ENCODE measurements at regions not wholly inside any gene's neighbourhood (a gene's known extent, or its start where the extent isn't known, plus 50 kb on each side); places are given as distances from the start of the nearest gene placed in this dataset.

DNA sequence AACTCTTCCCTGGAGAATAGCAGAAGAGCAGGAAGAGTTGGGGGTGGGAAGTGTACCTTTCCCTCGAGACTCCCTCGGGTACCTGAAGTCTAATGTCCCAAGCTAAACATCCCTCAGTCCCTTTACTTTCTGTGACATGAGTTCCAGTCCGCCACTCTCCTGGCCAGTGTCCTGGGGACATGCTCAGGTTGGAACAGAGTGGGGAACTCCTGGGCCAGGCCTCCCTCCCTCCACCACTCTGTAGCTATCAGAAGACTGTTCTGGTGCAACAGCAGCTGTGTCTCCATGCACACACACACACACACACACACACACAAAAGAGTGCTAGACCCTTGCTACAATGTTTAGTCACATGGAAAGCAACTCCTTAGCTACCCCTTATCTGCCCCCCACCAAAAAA is 155.0 kb upstream of the HES1 start:
- H2BK5ac ChIP-seq (ENCODE audit: insufficient read length, low read length), result no peak overlapping the region
- H3K27me3 Mint-ChIP-seq (ENCODE audit: low read depth), result peaks cover 75% of the 10 kb centered on the region
- no peak overlapping the region for H3K23ac ChIP-seq (ENCODE audit: insufficient read length, low read depth, low read length)
- H3K36me3 Mint-ChIP-seq (ENCODE audit: insufficient read depth in 1 of 3, low read depth in 3 of 3), result no peaks in the 10 kb centered on the region; a peak in 1 of 7 replicates
- H3K27ac Mint-ChIP-seq, result peak overlapping the region in 1 of 3 experiments; percentile 48; a peak in 1 of 7 replicates
- TF ChIP-seq, protein P1, sequence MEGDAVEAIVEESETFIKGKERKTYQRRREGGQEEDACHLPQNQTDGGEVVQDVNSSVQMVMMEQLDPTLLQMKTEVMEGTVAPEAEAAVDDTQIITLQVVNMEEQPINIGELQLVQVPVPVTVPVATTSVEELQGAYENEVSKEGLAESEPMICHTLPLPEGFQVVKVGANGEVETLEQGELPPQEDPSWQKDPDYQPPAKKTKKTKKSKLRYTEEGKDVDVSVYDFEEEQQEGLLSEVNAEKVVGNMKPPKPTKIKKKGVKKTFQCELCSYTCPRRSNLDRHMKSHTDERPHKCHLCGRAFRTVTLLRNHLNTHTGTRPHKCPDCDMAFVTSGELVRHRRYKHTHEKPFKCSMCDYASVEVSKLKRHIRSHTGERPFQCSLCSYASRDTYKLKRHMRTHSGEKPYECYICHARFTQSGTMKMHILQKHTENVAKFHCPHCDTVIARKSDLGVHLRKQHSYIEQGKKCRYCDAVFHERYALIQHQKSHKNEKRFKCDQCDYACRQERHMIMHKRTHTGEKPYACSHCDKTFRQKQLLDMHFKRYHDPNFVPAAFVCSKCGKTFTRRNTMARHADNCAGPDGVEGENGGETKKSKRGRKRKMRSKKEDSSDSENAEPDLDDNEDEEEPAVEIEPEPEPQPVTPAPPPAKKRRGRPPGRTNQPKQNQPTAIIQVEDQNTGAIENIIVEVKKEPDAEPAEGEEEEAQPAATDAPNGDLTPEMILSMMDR (conservative IDR thresholded peaks at IDR 0.05), result no peak
- no peak overlapping the region for H3K18ac ChIP-seq (ENCODE audit: insufficient read length, low read depth, low read length)
- no peak overlapping the region for H3K14ac ChIP-seq (ENCODE audit: insufficient read depth, low read length)
- peaks cover 4% of the 10 kb centered on the region; the same call in 1 of the 2 replicates for H3K27me3 ChIP-seq (ENCODE audit: insufficient read depth, low read length)
- no CpG with 5 or more reads among the region's 3 CpGs for WGBS (ENCODE audit: extremely low coverage, insufficient read length, low lambda C conversion rate)
- no peak overlapping the region for H3K4me2 ChIP-seq (ENCODE audit: insufficient read depth, insufficient read length, low read length)
- H2BK120ac ChIP-seq (ENCODE audit: low read depth, low read length, poor library complexity, severe bottlenecking), result no peak overlapping the region
- H2BK12ac ChIP-seq (ENCODE audit: insufficient read length, low read depth, low read length), result no peak overlapping the region
- no peak overlapping the region for H2AFZ ChIP-seq (ENCODE audit: low read length)
- H3K23me2 ChIP-seq (ENCODE audit: insufficient read length, low read depth, low read length, poor library complexity, severe bottlenecking), result no peaks in the 10 kb centered on the region
- H2AK5ac ChIP-seq (ENCODE audit: insufficient read length, low read length), result no peak overlapping the region
- no peak overlapping the region for H4K5ac ChIP-seq (ENCODE audit: insufficient read length, low read depth, low read length)
- H3K79me2 ChIP-seq (ENCODE audit: insufficient read depth, low read length), result no peaks in the 10 kb centered on the region
- no peak overlapping the region for H3K4ac ChIP-seq (ENCODE audit: low read depth, low read length)
- no peak overlapping the region for H3K4me3 Mint-ChIP-seq
- no peak for DNase-seq
- no peak overlapping the region for H4K91ac ChIP-seq (ENCODE audit: insufficient read length, low read depth, low read length)
- no peak overlapping the region for H2BK20ac ChIP-seq (ENCODE audit: low read depth, low read length, poor library complexity, severe bottlenecking)
- H3K56ac ChIP-seq (ENCODE audit: insufficient read length, low read depth, low read length), result no peak overlapping the region
- no peaks in the 10 kb centered on the region for H3K79me1 ChIP-seq (ENCODE audit: insufficient read depth, low read depth, low read length, poor library complexity, severe bottlenecking)
- H3K9me3 ChIP-seq (ENCODE audit: control insufficient read depth, low read depth, low read length), result no peaks in the 10 kb centered on the region
- peaks cover 25 to 33% of the 10 kb centered on the region in 2 experiments for H3K4me1 Mint-ChIP-seq
- H2BK15ac ChIP-seq (ENCODE audit: low read depth, low read length), result no peak overlapping the region
- H3K9ac ChIP-seq (ENCODE audit: extremely low read depth, insufficient read length, low read length), result no peak overlapping the region
- no peak overlapping the region for H3T11ph ChIP-seq (ENCODE audit: low read length)
- H3K4me1 ChIP-seq (ENCODE audit: insufficient read depth, low read length), result no peaks in the 10 kb centered on the region
- H4K8ac ChIP-seq (replicated peaks; ENCODE audit: insufficient read length, low read depth, low read length), result no peak overlapping the region
- H4K20me1 ChIP-seq (ENCODE audit: control insufficient read depth, insufficient read depth, insufficient read length), result no peaks in the 10 kb centered on the region
- no peaks in the 10 kb centered on the region; a peak in 1 of 5 replicates for H3K9me3 Mint-ChIP-seq
- H3K27ac ChIP-seq (ENCODE audit: insufficient read length, low read depth, low read length), result no peak overlapping the region

Data from H9 (cell line).